ENCODE measurements at regions not wholly inside any gene's neighbourhood (a gene's known extent, or its start where the extent isn't known, plus 50 kb on each side); places are given as distances from the start of the nearest gene placed in this dataset.

GRCh38 chr17:72358465-72358864 is 237.6 kb downstream of the SOX9 start:
- no peak for TF ChIP-seq GATA2 (IDR thresholded peaks at IDR 0.05; ENCODE audit: low read depth, low read length)
- no peak for TF ChIP-seq GATA3 (IDR thresholded peaks at IDR 0.05; ENCODE audit: low read depth, low read length)
